AG09309 (cell line): ENCODE measurements at regions not wholly inside any gene's neighbourhood (a gene's known extent, or its start where the extent isn't known, plus 50 kb on each side); places are given as distances from the start of the nearest gene placed in this dataset.
A peak's percentile ranks its signal among the peaks of the same experiment; 100 is the strongest.

ENCODE experiments used
- DNase-seq: peaks from one replicate; pipeline ENCODE4 v3.0.0-alpha.2; 2010; ENCODE audit warnings: low read depth
- H3K4me3 ChIP-seq: 2 replicates; pipeline ENCODE4 v1.5.1; 2011; ENCODE audit warnings: mild to moderate bottlenecking, low read depth, low read length, moderate library complexity; ENCODE audit not compliant: control insufficient read depth
- TF ChIP-seq, protein P1 (sequence below): IDR thresholded peaks from 2 replicates; pipeline ENCODE4 v1.5.1; 2011; ENCODE audit warnings: mild to moderate bottlenecking, low read depth, low read length, inconsistent platforms; ENCODE audit not compliant: insufficient read depth, control insufficient read depth; ENCODE audit errors: missing control alignments

DNA sequence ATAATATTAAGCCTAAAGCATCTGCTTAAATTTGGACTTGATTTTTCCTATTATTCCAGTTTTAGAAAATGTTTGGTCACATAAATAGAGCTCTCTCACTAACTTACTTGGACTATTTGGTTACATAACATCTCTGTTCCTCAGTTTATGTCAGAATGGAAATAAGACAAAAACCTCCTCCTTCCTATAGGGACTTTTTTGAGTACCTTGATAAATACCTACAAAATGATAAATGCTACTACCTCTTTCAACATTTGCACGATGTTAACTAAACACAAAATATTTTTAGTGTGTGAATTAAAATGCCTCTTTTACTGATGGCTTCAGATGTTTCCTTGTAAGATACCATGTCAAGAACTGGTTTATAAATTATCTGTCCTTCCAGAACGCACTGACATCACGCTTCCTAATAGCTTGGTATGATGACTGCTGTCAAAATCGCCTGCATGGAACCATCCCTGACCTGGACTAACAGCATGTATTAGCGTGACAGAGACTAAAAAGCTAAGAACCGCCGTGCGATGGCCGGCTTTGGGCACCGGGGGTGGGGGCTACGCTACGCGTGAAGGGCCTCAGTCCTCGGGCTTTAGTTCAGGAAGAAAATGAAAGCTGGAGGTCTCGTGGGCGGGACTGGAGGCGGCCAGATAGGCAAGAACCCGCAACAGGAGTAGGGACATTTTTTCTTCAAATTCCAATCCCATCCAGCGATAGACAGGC, 133.2 kb upstream of the BARHL2 start:
- no peak for DNase-seq
- TF ChIP-seq, protein P1, sequence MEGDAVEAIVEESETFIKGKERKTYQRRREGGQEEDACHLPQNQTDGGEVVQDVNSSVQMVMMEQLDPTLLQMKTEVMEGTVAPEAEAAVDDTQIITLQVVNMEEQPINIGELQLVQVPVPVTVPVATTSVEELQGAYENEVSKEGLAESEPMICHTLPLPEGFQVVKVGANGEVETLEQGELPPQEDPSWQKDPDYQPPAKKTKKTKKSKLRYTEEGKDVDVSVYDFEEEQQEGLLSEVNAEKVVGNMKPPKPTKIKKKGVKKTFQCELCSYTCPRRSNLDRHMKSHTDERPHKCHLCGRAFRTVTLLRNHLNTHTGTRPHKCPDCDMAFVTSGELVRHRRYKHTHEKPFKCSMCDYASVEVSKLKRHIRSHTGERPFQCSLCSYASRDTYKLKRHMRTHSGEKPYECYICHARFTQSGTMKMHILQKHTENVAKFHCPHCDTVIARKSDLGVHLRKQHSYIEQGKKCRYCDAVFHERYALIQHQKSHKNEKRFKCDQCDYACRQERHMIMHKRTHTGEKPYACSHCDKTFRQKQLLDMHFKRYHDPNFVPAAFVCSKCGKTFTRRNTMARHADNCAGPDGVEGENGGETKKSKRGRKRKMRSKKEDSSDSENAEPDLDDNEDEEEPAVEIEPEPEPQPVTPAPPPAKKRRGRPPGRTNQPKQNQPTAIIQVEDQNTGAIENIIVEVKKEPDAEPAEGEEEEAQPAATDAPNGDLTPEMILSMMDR, result no peak
- H3K4me3 ChIP-seq, result peak overlapping the region; percentile 61

- DNase-seq, result no peak
- TF ChIP-seq, protein P1, result no peak
- no peak overlapping the region for H3K4me3 ChIP-seq
Measured at GRCh38 chr1:90841473-90841872, 124.4 kb upstream of the BARHL2 start.

DNA sequence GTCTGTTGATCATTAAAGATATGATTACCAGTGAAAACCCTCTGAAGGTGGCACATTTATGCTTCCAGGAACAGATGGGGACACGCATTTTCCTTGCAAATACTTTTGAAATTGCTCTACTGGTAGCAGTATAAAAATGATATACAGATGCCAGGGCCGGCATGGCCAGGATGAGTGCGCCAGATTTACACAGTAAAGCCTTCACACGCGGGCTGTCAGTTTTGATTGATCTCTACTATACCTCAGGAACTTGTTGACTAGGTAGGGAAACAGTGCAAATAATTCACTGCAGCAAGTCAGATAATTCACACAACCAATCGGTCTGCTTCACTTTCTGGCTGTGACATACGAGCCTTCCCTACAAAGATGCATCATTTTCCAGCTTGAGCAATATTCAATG, 123.2 kb upstream of the BARHL2 start:
- TF ChIP-seq, protein P1, result no peak
- H3K4me3 ChIP-seq, result no peak overlapping the region
- DNase-seq, result no peak

GRCh38 chr1:90839323-90839722, 122.2 kb upstream of the BARHL2 start:
- no peak overlapping the region for H3K4me3 ChIP-seq
- DNase-seq, result no peak
- TF ChIP-seq, protein P1, result no peak

DNA sequence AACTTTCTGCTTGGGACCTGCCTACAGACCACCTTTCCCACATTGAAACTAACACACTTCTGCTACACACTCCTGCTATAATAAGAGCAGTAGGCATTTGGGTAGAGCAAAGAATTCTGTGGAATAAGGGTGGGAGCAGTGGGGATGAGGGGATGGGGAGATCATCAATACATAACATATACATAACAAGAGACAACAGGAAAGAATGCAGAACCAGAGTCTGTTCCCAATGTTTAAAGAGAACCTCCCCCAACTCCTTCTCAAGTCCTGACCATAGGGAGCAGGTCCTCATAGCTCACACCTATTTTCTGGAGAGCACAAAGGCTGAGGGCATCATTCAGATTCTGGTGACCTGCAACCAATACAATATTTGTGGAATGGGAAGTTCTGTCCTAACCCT, 121.6 kb upstream of the BARHL2 start:
- TF ChIP-seq, protein P1, result no peak
- DNase-seq, result no peak
- H3K4me3 ChIP-seq, result no peak overlapping the region

- no peak overlapping the region for H3K4me3 ChIP-seq
- TF ChIP-seq, protein P1, result no peak
- no peak for DNase-seq
Measured at GRCh38 chr1:90837420-90837819, 120.3 kb upstream of the BARHL2 start.
